ENCODE measurements at regions not wholly inside any gene's neighbourhood (a gene's known extent, or its start where the extent isn't known, plus 50 kb on each side); places are given as distances from the start of the nearest gene placed in this dataset.

DNA sequence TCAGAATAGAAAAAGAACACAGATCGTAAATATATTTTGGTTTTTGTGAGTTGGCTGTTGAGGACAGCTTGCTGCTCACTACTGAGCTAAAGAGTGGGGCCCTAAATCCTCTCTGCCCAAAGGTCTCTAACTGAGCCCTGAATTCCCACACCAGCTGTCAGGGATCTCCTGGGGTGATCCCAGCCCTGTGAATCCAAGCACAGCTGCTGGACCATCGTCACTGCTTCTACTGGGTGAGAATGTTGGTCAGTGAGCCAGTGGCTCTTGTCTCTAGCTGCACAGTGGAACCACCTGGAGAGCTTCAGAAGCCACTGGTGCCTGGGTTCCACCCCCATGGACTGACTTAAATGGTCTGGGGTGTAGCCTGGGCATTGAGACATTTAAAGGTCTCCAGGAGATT is 90.5 kb upstream of the IL12A start:
- peaks cover 0 to 12% (median 3%) of the 10 kb centered on the region in 6 donors for H3K4me1 ChIP-seq
- intact Hi-C loops (cut with DNase I; ENCODE audit: low total_unique reads) = no loop called here
- H3K27ac ChIP-seq = no peak overlapping the region
- no peak for DNase-seq
- TF ChIP-seq CTCF (IDR thresholded peaks at IDR 0.05 in 8 of 11, conservative IDR thresholded peaks at IDR 0.05 in 3 of 11) (no peak), POLR2AphosphoS5 (IDR thresholded peaks at IDR 0.05) (no peak), POLR2A (IDR thresholded peaks at IDR 0.05) (no peak)
- no peaks in the 10 kb centered on the region for H3K27me3 ChIP-seq (replicated peaks in 1 of 7)
- 86 to 97% (median 94%) methylated on average over 2 of the region's 2 CpGs for WGBS, 5 donors
- H3K36me3 ChIP-seq = peaks cover 0 to 4% (median 0%) of the 10 kb centered on the region in 6 donors
- H3K9me3 ChIP-seq = no peaks in the 10 kb centered on the region
- H3K4me3 ChIP-seq = no peak overlapping the region

DNA sequence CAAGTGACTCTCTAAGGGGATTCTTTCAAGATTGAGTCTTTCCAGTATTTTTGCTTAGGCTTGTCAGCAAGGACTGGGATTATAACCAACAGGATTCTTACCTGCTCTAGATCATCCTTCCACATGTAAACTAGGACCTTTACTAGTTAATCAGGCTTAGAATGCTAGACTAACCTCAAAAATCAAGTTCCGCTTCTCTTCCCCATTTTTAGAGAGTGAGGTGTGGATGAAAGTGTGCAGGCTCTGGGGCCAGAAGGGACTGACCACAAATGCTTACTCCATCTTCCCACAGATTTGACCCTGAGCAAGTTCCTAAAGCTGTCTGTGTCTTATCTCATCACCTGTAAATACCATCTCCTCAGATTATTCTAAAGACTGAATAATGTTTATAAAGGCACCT is 89.5 kb upstream of the IL12A start:
- H3K27me3 ChIP-seq (replicated peaks in 1 of 7) = no peaks in the 10 kb centered on the region
- intact Hi-C loops (cut with DNase I; ENCODE audit: low total_unique reads) = no loop called here
- H3K27ac ChIP-seq = no peak overlapping the region
- no peaks in the 10 kb centered on the region for H3K36me3 ChIP-seq
- no peak overlapping the region for H3K4me3 ChIP-seq
- 46 to 85% (median 76%) methylated on average over 1 of the region's 1 CpG for WGBS, 5 donors
- no peaks in the 10 kb centered on the region for H3K9me3 ChIP-seq
- H3K4me1 ChIP-seq = peaks cover 0 to 14% (median 4%) of the 10 kb centered on the region in 6 donors
- DNase-seq = no peak
- TF ChIP-seq POLR2AphosphoS5 (IDR thresholded peaks at IDR 0.05) (no peak), CTCF (IDR thresholded peaks at IDR 0.05 in 8 of 11, conservative IDR thresholded peaks at IDR 0.05 in 3 of 11) (no peak), POLR2A (IDR thresholded peaks at IDR 0.05) (no peak)

- Histone ChIP-seq H3K36me3 (no peaks in the 10 kb centered on the region), H3K4me3 (no peak overlapping the region), H3K9me3 (no peaks in the 10 kb centered on the region), H3K4me1 (peaks cover 0 to 24% (median 7%) of the 10 kb centered on the region in 6 donors), H3K27me3 (replicated peaks in 1 of 7) (no peaks in the 10 kb centered on the region), H3K27ac (no peak overlapping the region)
- intact Hi-C loops (cut with DNase I; ENCODE audit: low total_unique reads) = no loop called here
- 51 to 62% (median 58%) methylated on average over 8 of the region's 8 CpGs for WGBS, 5 donors
- no peak for DNase-seq
- TF ChIP-seq POLR2A (IDR thresholded peaks at IDR 0.05) (no peak), POLR2AphosphoS5 (IDR thresholded peaks at IDR 0.05) (no peak), CTCF (IDR thresholded peaks at IDR 0.05 in 8 of 11, conservative IDR thresholded peaks at IDR 0.05 in 3 of 11) (no peak)
These were observed 85.9 kb upstream of the IL12A start for GRCh38 chr3:159902546-159903314.

- DNase-seq = no peak
- H3K4me3 ChIP-seq = no peak overlapping the region
- TF ChIP-seq POLR2AphosphoS5 (IDR thresholded peaks at IDR 0.05) (no peak), POLR2A (IDR thresholded peaks at IDR 0.05) (no peak), CTCF (IDR thresholded peaks at IDR 0.05 in 8 of 11, conservative IDR thresholded peaks at IDR 0.05 in 3 of 11) (no peak)
- no peaks in the 10 kb centered on the region for H3K36me3 ChIP-seq
- no peak overlapping the region for H3K27ac ChIP-seq
- 14 to 35% (median 32%) methylated on average over 2 of the region's 2 CpGs for WGBS, 5 donors
- H3K27me3 ChIP-seq (replicated peaks in 1 of 7) = no peaks in the 10 kb centered on the region
- H3K4me1 ChIP-seq = peaks cover 0 to 21% (median 7%) of the 10 kb centered on the region in 6 donors
- H3K9me3 ChIP-seq = no peaks in the 10 kb centered on the region
- intact Hi-C loops (cut with DNase I; ENCODE audit: low total_unique reads) = no loop called here
These were observed 84.2 kb upstream of the IL12A start for GRCh38 chr3:159904455-159904854.

Measured in spleen (tissue), 11 donors.